BE2C (cell line): ENCODE measurements at regions not wholly inside any gene's neighbourhood (a gene's known extent, or its start where the extent isn't known, plus 50 kb on each side); places are given as distances from the start of the nearest gene placed in this dataset.
"Not testable (repeated sequence)": the region's sequence is repeated elsewhere in the genome, so short reads cannot be mapped to it uniquely, and the experiment has no call there.

Source experiments
- DNase-seq: peaks from one replicate; pipeline ENCODE4 v3.0.0-alpha.2; 2020
- H3K27me3 ChIP-seq: fragments of 250-450 bp; sonication (Bioruptor Pico); 2 replicates; pipeline ENCODE4 v1.5.1; 2020; ENCODE audit warnings: mild to moderate bottlenecking
- H3K36me3 ChIP-seq: fragments of 250-450 bp; sonication (Bioruptor Pico); 2 replicates; pipeline ENCODE4 v1.5.1; 2020; ENCODE audit warnings: mild to moderate bottlenecking
- H3K4me1 ChIP-seq: fragments of 250-450 bp; sonication (Bioruptor Pico); 2 replicates; pipeline ENCODE4 v1.5.1; 2020
- H3K4me3 ChIP-seq: 2 replicates; pipeline ENCODE4 v1.5.1; 2011; ENCODE audit warnings: low read depth, low read length
- H3K9me3 ChIP-seq: fragments of 250-450 bp; sonication (Bioruptor Pico); 2 replicates; pipeline ENCODE4 v1.5.1; 2020
- CTCF ChIP-seq: IDR thresholded peaks from 2 replicates; pipeline ENCODE4 v1.5.1; 2012; ENCODE audit warnings: mild to moderate bottlenecking, low read depth, low read length

- no peaks in the 10 kb centered on the region for H3K36me3 ChIP-seq
- no peaks in the 10 kb centered on the region for H3K4me1 ChIP-seq
- no peak overlapping the region for H3K4me3 ChIP-seq
- TF ChIP-seq CTCF, result no peak
- DNase-seq, result no peak
- no peaks in the 10 kb centered on the region for H3K9me3 ChIP-seq
- no peaks in the 10 kb centered on the region; the same call in 1 of the 2 replicates for H3K27me3 ChIP-seq
Observed at GRCh38 chr20:51271931-51272330, 249.0 kb upstream of the KCNG1 start.

- H3K4me3 ChIP-seq, H3K9me3 ChIP-seq, H3K36me3 ChIP-seq, H3K27me3 ChIP-seq, DNase-seq, H3K4me1 ChIP-seq: not testable (repeated sequence)
Observed at GRCh38 chr20:51271289-51271688, 248.4 kb upstream of the KCNG1 start.

GRCh38 chr20:51269671-51270070, 246.8 kb upstream of the KCNG1 start:
- H3K27me3 ChIP-seq, result no peaks in the 10 kb centered on the region
- no peaks in the 10 kb centered on the region for H3K9me3 ChIP-seq
- DNase-seq, result no peak
- no peaks in the 10 kb centered on the region for H3K36me3 ChIP-seq
- H3K4me1 ChIP-seq, result no peaks in the 10 kb centered on the region
- no peak for TF ChIP-seq CTCF
- no peak overlapping the region for H3K4me3 ChIP-seq

GRCh38 chr20:51267679-51268078, 244.8 kb upstream of the KCNG1 start:
- H3K36me3 ChIP-seq, result no peaks in the 10 kb centered on the region
- no peak for TF ChIP-seq CTCF
- no peaks in the 10 kb centered on the region for H3K9me3 ChIP-seq
- H3K4me3 ChIP-seq, result no peak overlapping the region
- no peaks in the 10 kb centered on the region for H3K27me3 ChIP-seq
- no peak for DNase-seq
- no peaks in the 10 kb centered on the region for H3K4me1 ChIP-seq

GRCh38 chr20:51266353-51266752, 243.4 kb upstream of the KCNG1 start:
- TF ChIP-seq CTCF, result no peak
- no peaks in the 10 kb centered on the region for H3K4me1 ChIP-seq
- DNase-seq, result no peak
- H3K27me3 ChIP-seq, result no peaks in the 10 kb centered on the region
- H3K4me3 ChIP-seq, result no peak overlapping the region
- no peaks in the 10 kb centered on the region for H3K9me3 ChIP-seq
- no peaks in the 10 kb centered on the region for H3K36me3 ChIP-seq

GRCh38 chr20:51265361-51265760, 242.5 kb upstream of the KCNG1 start:
- no peaks in the 10 kb centered on the region for H3K36me3 ChIP-seq
- H3K27me3 ChIP-seq, result no peaks in the 10 kb centered on the region
- DNase-seq, result no peak
- no peak for TF ChIP-seq CTCF
- no peaks in the 10 kb centered on the region for H3K4me1 ChIP-seq
- no peaks in the 10 kb centered on the region for H3K9me3 ChIP-seq
- H3K4me3 ChIP-seq, result no peak overlapping the region

- no peaks in the 10 kb centered on the region for H3K4me1 ChIP-seq
- no peak for TF ChIP-seq CTCF
- H3K27me3 ChIP-seq, result no peaks in the 10 kb centered on the region
- H3K4me3 ChIP-seq, result no peak overlapping the region
- no peaks in the 10 kb centered on the region for H3K9me3 ChIP-seq
- DNase-seq, result no peak
- H3K36me3 ChIP-seq, result no peaks in the 10 kb centered on the region
Observed at GRCh38 chr20:51262240-51262639, 239.3 kb upstream of the KCNG1 start.
